AG09319 (cell line): ENCODE measurements at regions not wholly inside any gene's neighbourhood (a gene's known extent, or its start where the extent isn't known, plus 50 kb on each side); places are given as distances from the start of the nearest gene placed in this dataset.

ENCODE experiments used
- DNase-seq: peaks from one replicate; pipeline ENCODE4 v3.0.0-alpha.2; 2010; ENCODE audit warnings: low read depth; ENCODE audit errors: extremely low read depth
- CTCF ChIP-seq: IDR thresholded peaks from 2 replicates; pipeline ENCODE4 v1.5.1; 2011; ENCODE audit warnings: low read depth, mild to moderate bottlenecking, inconsistent platforms, low read length, moderate library complexity

DNA sequence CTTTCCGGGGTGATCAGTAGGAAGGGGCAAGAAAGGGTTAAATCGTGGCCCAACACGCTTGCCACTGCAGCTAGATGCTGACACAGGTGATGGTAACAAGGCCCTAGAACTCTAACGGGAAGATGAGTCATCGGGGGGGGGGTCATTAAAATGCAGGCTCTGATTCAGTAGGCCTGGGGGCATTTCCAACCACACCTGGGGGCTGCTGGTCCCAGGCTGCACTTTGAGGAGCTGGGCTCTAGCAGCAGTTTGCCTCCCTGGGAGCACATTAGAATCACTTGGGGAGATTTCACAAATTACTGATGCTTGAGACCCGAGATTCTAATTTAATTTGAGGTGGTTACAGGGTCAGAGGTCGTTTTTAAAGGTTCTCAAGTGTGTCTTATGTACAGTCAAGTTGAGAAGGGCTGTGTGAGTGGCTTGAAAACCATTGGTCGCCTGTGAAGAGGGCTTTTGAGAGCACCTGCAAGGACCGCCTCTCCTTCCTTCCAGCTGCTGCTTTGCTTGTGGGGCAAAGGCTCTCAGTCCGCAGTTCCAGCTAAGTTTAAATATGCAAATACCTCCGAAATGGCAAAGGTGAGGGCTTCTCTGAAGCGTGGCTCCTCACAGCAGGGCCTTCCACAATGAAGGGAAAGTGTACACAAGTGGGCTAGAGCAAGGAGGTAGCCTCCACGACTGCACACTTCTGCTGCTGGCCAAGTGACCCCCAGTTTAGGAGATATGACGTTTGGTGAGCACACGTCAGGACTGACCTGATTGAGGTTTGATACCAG, 84.2 kb upstream of the KCNK12 start:
- no peak for TF ChIP-seq CTCF
- no peak for DNase-seq

- no peak for DNase-seq
- peak; percentile 6 for TF ChIP-seq CTCF
Measured at GRCh38 chr2:47653902-47654789, 83.4 kb upstream of the KCNK12 start.

DNA sequence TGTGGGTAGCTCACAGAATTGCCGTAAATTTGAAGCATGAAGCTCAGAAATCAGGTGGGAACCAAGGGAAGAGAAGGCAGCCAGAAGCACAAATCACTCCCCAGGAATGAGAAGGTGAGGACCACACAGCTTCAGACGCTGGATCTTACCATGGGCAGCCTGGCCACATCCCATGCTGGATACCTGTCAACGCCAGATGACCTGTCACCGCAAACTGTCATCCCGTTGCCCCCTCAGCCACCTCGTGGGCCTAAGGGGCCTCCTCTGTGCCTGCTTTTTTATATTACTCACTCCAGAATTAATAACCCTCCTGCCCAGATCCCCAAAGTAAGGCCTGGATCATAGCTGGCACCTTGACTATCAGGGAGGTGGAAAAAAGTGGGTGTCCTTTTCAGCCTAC, 82.3 kb upstream of the KCNK12 start:
- no peak for TF ChIP-seq CTCF
- no peak for DNase-seq

- TF ChIP-seq CTCF: no peak
- DNase-seq: no peak
Measured at GRCh38 chr2:47652061-47652690, 81.4 kb upstream of the KCNK12 start.

GRCh38 chr2:47651296-47651695, 80.5 kb upstream of the KCNK12 start:
- no peak for TF ChIP-seq CTCF

GRCh38 chr2:47650001-47650535, 79.3 kb upstream of the KCNK12 start:
- no peak for TF ChIP-seq CTCF
- DNase-seq: no peak

More at GRCh38 chr2:47651296-47651695, 80.5 kb upstream of the KCNK12 start:
- no peak for DNase-seq
